ENCODE measurements at regions not wholly inside any gene's neighbourhood (a gene's known extent, or its start where the extent isn't known, plus 50 kb on each side); places are given as distances from the start of the nearest gene placed in this dataset.

DNA sequence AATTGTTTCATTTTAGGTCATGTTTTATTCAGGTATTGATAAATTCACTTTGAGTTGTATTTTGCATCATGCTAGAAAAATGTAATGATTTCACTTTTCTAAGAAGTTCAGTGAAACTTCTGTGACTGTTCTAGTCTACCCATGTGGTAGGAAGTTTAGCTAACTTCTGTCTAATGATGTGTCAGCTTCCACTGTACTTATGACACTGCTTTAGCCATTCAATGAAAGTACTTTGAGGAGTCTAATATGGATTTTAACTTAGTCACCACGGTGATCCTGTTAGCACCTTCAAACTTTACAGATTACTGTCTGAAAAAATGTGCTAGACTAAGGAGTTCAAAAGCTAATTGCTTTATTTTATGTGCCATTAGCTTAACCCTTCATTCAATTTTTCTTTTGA is 1510.5 kb upstream of the CDH9 start:
- POLR2A ChIA-PET: no interaction called here
- Histone ChIP-seq H2AFZ (ENCODE audit: low read length) (no peak overlapping the region), H3K27ac (ENCODE audit: low read depth, low read length, poor library complexity, severe bottlenecking) (no peak overlapping the region), H3K9me2 (ENCODE audit: insufficient read depth, low read length) (no peaks in the 10 kb centered on the region), H3K79me2 (ENCODE audit: insufficient read depth, low read depth, low read length) (no peaks in the 10 kb centered on the region), H3K4me2 (ENCODE audit: low read length) (no peak overlapping the region), H3K4me3 (ENCODE audit: low read depth, low read length, poor library complexity, severe bottlenecking) (no peak overlapping the region), H4K20me1 (ENCODE audit: insufficient read depth, low read length) (no peaks in the 10 kb centered on the region), H3K36me3 (ENCODE audit: insufficient read depth, low read length) (no peaks in the 10 kb centered on the region), H3K4me1 (ENCODE audit: insufficient read depth, low read length, poor library complexity, severe bottlenecking) (no peaks in the 10 kb centered on the region), H3K9me3 (ENCODE audit: low read length) (peaks cover 8% of the 10 kb centered on the region; the same call in 1 of the 2 replicates)
- intact Hi-C loops (cut with micrococcal nuclease; ENCODE audit: unreplicated experiment): no loop called here
- CTCF ChIA-PET (ENCODE audit: unreplicated experiment): no interaction called here
- no TSS peak for BruUV-seq (replicated peaks)
- DNase-seq (ENCODE audit: low spot score): no peak
- TF ChIP-seq, protein P1, sequence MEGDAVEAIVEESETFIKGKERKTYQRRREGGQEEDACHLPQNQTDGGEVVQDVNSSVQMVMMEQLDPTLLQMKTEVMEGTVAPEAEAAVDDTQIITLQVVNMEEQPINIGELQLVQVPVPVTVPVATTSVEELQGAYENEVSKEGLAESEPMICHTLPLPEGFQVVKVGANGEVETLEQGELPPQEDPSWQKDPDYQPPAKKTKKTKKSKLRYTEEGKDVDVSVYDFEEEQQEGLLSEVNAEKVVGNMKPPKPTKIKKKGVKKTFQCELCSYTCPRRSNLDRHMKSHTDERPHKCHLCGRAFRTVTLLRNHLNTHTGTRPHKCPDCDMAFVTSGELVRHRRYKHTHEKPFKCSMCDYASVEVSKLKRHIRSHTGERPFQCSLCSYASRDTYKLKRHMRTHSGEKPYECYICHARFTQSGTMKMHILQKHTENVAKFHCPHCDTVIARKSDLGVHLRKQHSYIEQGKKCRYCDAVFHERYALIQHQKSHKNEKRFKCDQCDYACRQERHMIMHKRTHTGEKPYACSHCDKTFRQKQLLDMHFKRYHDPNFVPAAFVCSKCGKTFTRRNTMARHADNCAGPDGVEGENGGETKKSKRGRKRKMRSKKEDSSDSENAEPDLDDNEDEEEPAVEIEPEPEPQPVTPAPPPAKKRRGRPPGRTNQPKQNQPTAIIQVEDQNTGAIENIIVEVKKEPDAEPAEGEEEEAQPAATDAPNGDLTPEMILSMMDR (conservative IDR thresholded peaks at IDR 0.05; ENCODE audit: low read length): no peak
- TF ChIP-seq EZH2phosphoT487 (IDR thresholded peaks at IDR 0.05; ENCODE audit: borderline replicate concordance, low read depth, low read length): no peak

DNA sequence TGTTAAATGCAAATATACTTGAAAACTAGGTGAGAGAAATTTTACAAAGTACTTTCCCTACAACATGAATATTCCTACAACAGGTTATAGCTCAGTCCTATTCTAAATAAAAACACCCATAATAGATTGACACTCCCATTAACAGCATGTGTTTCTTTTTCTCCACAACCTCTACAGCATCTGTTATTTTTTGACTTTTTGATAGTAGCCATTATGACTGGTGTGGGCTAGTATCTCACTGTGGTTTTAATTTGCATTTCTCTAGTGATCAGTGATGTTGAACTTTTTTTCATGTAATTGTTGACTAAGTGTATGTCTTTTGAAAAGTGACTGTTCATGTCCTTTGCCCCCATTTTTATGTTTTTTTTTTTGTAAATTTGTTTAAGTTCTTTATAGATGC is 1506.1 kb upstream of the CDH9 start:
- TF ChIP-seq, protein P1 (conservative IDR thresholded peaks at IDR 0.05; ENCODE audit: low read length): no peak
- no peaks in the 10 kb centered on the region for H4K20me1 ChIP-seq (ENCODE audit: insufficient read depth, low read length)
- no peak overlapping the region for H3K27ac ChIP-seq (ENCODE audit: low read depth, low read length, poor library complexity, severe bottlenecking)
- BruUV-seq (replicated peaks): no TSS peak
- H3K36me3 ChIP-seq (ENCODE audit: insufficient read depth, low read length): no peaks in the 10 kb centered on the region
- H3K4me2 ChIP-seq (ENCODE audit: low read length): no peak overlapping the region
- H3K9me3 ChIP-seq (ENCODE audit: low read length): peaks cover 3% of the 10 kb centered on the region; the same call in 1 of the 2 replicates
- H2AFZ ChIP-seq (ENCODE audit: low read length): no peak overlapping the region
- CTCF ChIA-PET (ENCODE audit: unreplicated experiment): no interaction called here
- intact Hi-C loops (cut with micrococcal nuclease; ENCODE audit: unreplicated experiment): no loop called here
- no peak overlapping the region for H3K4me3 ChIP-seq (ENCODE audit: low read depth, low read length, poor library complexity, severe bottlenecking)
- H3K79me2 ChIP-seq (ENCODE audit: insufficient read depth, low read depth, low read length): no peaks in the 10 kb centered on the region
- no peak for DNase-seq (ENCODE audit: low spot score)
- no peaks in the 10 kb centered on the region for H3K9me2 ChIP-seq (ENCODE audit: insufficient read depth, low read length)
- POLR2A ChIA-PET: no interaction called here
- H3K4me1 ChIP-seq (ENCODE audit: insufficient read depth, low read length, poor library complexity, severe bottlenecking): no peaks in the 10 kb centered on the region

DNA sequence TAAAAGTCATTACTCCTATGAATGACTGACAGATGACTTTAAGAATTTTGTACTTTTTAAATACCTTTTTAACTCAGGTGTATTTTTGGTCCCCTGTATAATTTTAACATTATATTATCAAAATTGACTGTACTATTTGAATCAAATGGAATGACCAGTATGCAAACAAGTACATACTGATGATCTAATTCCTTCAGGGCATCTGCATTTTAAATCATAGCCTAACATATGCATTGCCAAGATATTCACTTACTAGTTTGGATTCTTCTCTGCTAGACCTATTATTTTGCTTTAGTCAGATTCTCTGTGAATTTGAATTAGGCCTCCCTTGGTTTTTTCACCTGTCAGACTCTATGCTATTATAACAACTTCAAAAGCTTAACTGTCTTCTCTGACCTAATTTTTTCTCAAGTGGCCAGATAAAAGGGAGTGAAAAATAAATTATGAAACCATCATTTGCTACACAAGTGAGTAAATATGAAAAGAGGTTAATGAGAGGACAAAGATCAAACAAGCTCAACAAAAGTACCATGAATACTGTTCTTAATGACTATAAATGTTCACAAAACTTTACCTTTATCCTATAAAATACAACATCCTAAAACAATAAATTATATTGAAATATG is 1505.2 kb upstream of the CDH9 start:
- H3K27ac ChIP-seq (ENCODE audit: low read depth, low read length, poor library complexity, severe bottlenecking): no peak overlapping the region
- DNase-seq (ENCODE audit: low spot score): no peak
- ChIA-PET POLR2A (interaction anchor here (0.6 kb wide), 1 partner anchor 175 kb away, joined by 4 read pairs; no protein-coding TSS in a partner anchor), CTCF (ENCODE audit: unreplicated experiment) (no interaction called here)
- H3K9me2 ChIP-seq (ENCODE audit: insufficient read depth, low read length): no peaks in the 10 kb centered on the region
- H3K9me3 ChIP-seq (ENCODE audit: low read length): peaks cover 3% of the 10 kb centered on the region; the same call in 1 of the 2 replicates
- H2AFZ ChIP-seq (ENCODE audit: low read length): no peak overlapping the region
- intact Hi-C loops (cut with micrococcal nuclease; ENCODE audit: unreplicated experiment): no loop called here
- H3K79me2 ChIP-seq (ENCODE audit: insufficient read depth, low read depth, low read length): no peaks in the 10 kb centered on the region
- BruUV-seq (replicated peaks): no TSS peak
- no peak overlapping the region for H3K4me2 ChIP-seq (ENCODE audit: low read length)
- no peak for TF ChIP-seq EZH2phosphoT487 (IDR thresholded peaks at IDR 0.05; ENCODE audit: borderline replicate concordance, low read depth, low read length)
- TF ChIP-seq, protein P1 (conservative IDR thresholded peaks at IDR 0.05; ENCODE audit: low read length): no peak
- H3K4me3 ChIP-seq (ENCODE audit: low read depth, low read length, poor library complexity, severe bottlenecking): no peak overlapping the region
- no peaks in the 10 kb centered on the region for H3K36me3 ChIP-seq (ENCODE audit: insufficient read depth, low read length)
- H3K4me1 ChIP-seq (ENCODE audit: insufficient read depth, low read length, poor library complexity, severe bottlenecking): no peaks in the 10 kb centered on the region
- no peaks in the 10 kb centered on the region for H4K20me1 ChIP-seq (ENCODE audit: insufficient read depth, low read length)

All from OCI-LY7 (cell line).